ENCODE measurements at regions not wholly inside any gene's neighbourhood (a gene's known extent, or its start where the extent isn't known, plus 50 kb on each side); places are given as distances from the start of the nearest gene placed in this dataset.

GRCh38 chr10:52889611-52890010 is 117.0 kb upstream of the MBL2 start:
- TF ChIP-seq CTCF (IDR thresholded peaks at IDR 0.05) (no peak), EZH2 (IDR thresholded peaks at IDR 0.05) (no peak), EZH2phosphoT487 (IDR thresholded peaks at IDR 0.05) (no peak)
